Peyer's patch (tissue), 4 donors: ENCODE measurements at regions not wholly inside any gene's neighbourhood (a gene's known extent, or its start where the extent isn't known, plus 50 kb on each side); places are given as distances from the start of the nearest gene placed in this dataset.
"Not testable (repeated sequence)": the region's sequence is repeated elsewhere in the genome, so short reads cannot be mapped to it uniquely, and the experiment has no call there.

Experiments
- DNase-seq, 3 donors: peaks; one replicate each; pipeline ENCODE4 v3.0.0-alpha.2; 2017 to 2019
- H3K27ac ChIP-seq, 4 donors: fragments of 200-600 bp; sonication (generic); one replicate each; pipeline ENCODE4 v1.5.1; 2016 to 2019
- H3K27me3 ChIP-seq, 2 donors: fragments of 200-600 bp; sonication (generic); one replicate each; pipeline ENCODE4 v1.5.1; 2019
- H3K36me3 ChIP-seq, 3 donors: fragments of 200-600 bp; sonication (generic); one replicate each; pipeline ENCODE4 v1.5.1; 2016 to 2019
- H3K4me1 ChIP-seq, 4 donors: fragments of 200-600 bp; sonication (generic); one replicate each; pipeline ENCODE4 v1.5.1; 2016 to 2019
- H3K4me3 ChIP-seq, 4 donors: fragments of 200-600 bp; sonication (generic); 1 replicate in 3 of 4; 2 replicates in 1 of 4; pipeline ENCODE4 v1.5.1; 2016 to 2019; ENCODE audit warnings: mild to moderate bottlenecking in 1 of 4
- H3K9me3 ChIP-seq, 4 donors: fragments of 200-600 bp; sonication (generic); one replicate each; pipeline ENCODE4 v1.5.1; 2016 to 2019; ENCODE audit warnings: mild to moderate bottlenecking in 1 of 4
- CTCF ChIP-seq, 6 experiments: fragments of 450-650 bp in 4 of 6; fragments of 200-600 bp in 2 of 6; sonication (generic) in 1 of 6; IDR thresholded peaks; one replicate each; pipeline ENCODE4 v1.5.1; 2017 to 2019; ENCODE audit warnings: antibody characterized with exemption in 6 of 6, mild to moderate bottlenecking in 3 of 6, moderate library complexity in 1 of 6
- small RNA-seq, 2 donors: library from RNA; depleted of rRNA; stranded (forward); fragments of <200 nt; gene quantifications; one replicate each; pipeline ENCODE3, GENCODE V24; 2016

GRCh38 chr2:89326455-89326854 lies 635.0 kb downstream of the RPIA start:
- not testable (repeated sequence) for H3K27me3 ChIP-seq, H3K36me3 ChIP-seq, H3K27ac ChIP-seq, H3K9me3 ChIP-seq, H3K4me1 ChIP-seq, H3K4me3 ChIP-seq
- peak in 4 of 6 experiments; percentile 22 to 39 (median 34) for TF ChIP-seq CTCF (IDR thresholded peaks at IDR 0.05)
- peak in 1 of 3 donors; percentile 39 for DNase-seq

GRCh38 chr2:89328790-89329189 lies 637.3 kb downstream of the RPIA start:
- not testable (repeated sequence) for H3K9me3 ChIP-seq, H3K4me3 ChIP-seq, DNase-seq, H3K27me3 ChIP-seq, H3K27ac ChIP-seq, H3K4me1 ChIP-seq, H3K36me3 ChIP-seq

Small RNA genes lying in the stretch of these regions (small RNA-seq; reads per million reads assigned to genes)
- 0 reads per million in 2 donors for gene IGKJ1
- gene IGKJ3 = 0.19 to 0.53 reads per million in 2 donors
- gene IGKJ4 = 0 reads per million in 2 donors
- gene IGKJ5 = 0 reads per million in 2 donors
- gene IGKV1-35 = 0 reads per million in 2 donors
- gene IGKV2-19 = 0 reads per million in 2 donors
- 0 reads per million in 2 donors for gene IGKV2-36
- 0 reads per million in 2 donors for gene IGKV2-38
- gene IGKV3-25 = 0 reads per million in 2 donors
- 0 reads per million in 2 donors for gene IGKV7-3
- gene MIR4436A = 0 reads per million in 2 donors
